GM18870 (cell line): ENCODE measurements at regions not wholly inside any gene's neighbourhood (a gene's known extent, or its start where the extent isn't known, plus 50 kb on each side); places are given as distances from the start of the nearest gene placed in this dataset.

Experiments used
- ATAC-seq: cut with Tn5 transposase; IDR thresholded peaks from one replicate; pipeline ENCODE4 v1.9.1; 2021; ENCODE audit warnings: moderate library complexity; ENCODE audit not compliant: unreplicated experiment

DNA sequence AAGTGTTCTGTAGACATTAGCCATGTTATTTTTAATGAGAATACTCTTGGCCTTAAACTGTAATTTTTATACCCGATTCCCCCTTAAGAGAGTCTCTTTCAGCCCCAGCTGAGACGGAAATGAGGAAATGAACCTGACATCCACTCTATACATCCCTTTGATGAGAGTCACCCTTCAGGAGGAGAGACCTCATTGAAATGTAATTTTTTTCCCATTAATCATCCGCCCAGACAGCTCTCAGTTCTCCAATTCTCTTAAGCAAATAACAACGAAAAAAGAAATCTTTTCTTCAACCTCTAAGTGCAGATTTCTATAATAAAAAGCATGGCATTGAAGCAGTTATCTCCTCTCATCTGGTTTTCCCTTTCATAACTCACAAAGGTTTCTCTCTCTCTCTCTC lies 243.8 kb upstream of the PMEPA1 start:
- ATAC-seq, result no peak

- no peak for ATAC-seq
Measured at GRCh38 chr20:57952136-57952535, 242.3 kb upstream of the PMEPA1 start.

DNA sequence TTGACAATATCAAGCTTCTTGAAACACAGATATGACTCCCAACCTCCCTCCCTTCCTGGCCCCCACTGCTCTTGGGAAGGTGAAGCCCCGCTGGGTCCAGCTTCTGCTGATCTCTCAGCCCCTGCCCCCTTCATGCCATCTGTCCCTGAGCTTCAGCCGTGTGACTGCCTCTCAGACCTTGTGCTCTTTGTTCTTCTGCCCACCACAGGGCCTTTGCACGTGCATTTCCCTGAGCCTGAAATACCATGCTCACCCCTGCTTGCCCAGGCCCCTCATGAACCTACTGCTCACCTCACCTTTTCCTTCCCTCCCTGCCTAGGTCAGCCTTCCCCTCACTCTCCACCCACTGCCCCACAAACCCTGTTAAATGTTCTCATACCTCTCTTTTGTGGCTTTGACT lies 241.7 kb upstream of the PMEPA1 start:
- ATAC-seq, result no peak

DNA sequence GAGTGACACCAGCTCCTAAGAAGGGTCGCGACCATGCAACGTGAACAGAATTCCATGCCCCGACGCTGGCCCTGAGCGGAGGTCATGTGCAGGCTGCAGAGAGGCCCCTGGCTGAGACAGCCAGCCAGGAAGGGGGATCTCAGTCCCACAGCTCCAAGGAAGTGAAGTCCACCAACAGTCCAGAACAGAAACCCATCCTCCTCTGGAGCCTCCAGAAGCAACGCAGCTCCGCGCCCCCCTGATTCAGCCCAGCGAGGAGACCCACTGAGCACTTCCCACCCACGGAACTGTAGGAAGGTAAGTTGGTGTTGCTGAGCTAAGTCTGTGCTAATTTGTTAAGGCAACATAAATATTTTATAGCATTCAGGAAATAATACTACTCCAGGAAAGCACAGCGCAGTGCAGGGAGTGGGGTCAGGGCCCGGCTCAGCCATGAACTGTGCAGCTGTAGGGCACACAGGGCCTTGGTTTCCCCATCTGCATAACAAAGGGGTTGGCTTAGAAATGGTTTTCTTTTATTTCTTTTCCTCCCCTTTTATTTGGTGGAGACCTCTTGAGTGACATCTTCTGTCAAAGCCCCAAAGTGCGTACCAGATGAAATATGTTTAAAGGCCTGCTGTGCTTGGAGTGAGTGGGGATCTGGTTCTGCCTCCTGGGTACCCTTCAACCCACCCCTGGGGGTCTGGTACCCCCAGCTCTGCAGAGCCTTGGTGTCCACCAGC lies 241.1 kb upstream of the PMEPA1 start:
- no peak for ATAC-seq

DNA sequence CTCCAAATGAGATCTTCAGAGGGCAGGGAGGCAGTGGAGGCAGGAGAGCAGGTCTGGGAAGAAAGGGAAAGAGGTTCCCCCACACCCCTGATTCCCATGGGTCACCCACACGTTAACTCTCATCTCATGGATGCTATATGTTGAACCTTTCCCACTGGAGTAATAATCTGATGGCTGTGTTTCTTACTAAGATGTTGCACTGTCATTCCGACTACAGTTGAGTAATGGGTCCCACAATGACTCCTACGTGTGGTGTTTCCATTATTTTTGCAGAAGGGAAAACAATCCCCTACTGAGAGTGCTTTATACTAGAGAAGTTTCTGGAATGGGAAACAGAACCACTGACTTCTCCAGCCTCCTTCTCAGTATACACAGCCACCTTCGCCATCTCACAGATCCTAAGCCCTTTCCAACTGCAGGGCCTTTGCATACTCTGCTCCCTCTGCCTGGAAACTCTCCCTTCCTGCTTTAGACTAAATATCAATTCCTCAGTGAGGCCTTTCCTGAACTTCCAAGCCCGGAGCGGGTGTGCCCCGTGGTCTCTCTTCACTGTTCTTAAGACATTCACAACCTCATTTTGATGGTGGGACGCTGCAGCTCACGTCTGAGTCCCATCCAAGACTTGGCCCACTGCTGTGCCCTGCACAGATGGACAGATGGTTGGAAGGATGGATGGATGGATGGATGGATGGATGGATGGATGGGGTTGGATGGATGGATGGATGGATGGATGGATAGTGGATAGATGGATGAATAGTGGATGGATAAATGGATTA lies 238.6 kb upstream of the PMEPA1 start:
- no peak for ATAC-seq

DNA sequence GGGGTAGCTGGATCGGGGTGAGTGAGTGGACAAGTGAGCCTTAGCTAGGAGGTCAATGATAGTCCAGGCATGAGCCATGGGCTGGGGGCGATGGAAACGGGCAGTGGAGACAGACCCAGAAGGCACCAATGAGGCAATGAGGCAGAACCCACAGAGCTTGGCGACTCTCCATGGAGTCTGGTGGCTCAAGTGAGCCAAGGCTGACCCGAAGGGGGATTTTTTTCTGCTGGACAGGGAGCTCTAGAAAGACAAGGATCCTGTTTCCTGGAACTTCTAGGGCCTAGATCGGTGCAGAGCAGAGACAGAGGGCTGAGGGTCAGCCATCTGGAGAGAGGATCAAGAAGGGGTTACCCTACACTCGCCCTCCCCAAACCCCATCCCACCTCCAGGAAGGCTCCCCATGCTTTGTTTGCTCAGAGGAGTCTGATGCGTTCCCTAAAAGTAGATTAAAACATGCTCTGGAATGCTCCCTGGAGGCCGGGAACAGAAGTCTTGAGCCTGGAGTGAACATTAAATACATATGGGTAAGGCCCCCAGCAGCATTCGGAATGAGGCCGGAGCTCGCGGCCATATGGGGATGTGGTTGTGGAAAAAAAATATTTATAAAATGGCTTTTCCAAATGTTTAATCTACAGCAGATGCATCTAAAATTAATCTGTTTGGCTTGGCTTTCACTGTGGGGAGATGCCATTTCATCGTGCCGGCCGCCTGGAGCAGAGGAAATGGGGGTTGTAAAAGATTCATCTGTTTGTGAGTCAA lies 237.8 kb upstream of the PMEPA1 start:
- no peak for ATAC-seq

DNA sequence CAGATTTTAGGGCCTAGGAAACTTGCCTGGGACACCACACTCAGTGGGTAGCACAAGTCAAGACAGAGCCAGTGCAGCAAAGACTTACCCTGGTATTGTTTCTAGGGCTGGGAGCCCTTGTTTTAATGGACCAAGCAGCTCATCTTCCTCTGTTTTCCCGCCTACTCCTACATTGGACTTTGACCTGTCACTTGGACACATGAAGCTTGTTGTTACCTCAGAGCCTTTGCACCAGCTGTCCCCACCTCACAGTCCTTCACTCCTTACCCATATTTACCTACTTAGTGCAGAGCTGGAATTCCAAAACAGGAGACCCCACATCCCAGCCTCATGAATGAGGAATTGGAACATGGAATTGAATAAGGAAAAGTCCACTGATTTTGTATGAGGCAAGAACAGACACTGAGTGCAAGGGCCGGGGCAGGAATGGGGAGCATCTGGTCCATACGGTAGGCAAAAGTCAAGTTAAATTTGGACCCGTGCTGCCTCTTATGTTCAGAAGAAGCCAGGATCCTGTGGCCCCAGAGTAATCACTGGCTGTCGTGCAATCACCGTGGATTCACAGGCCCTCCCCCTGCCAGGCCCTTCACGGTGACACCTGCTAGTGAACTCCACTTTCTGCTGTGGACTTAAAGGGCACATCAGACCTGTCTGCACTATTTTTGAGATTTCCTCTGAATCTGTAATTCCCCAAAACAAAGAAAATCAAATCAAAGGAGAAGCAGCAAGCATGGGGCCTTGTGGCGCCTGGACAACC lies 236.9 kb upstream of the PMEPA1 start:
- ATAC-seq, result no peak

GRCh38 chr20:57944988-57945387 lies 235.2 kb upstream of the PMEPA1 start:
- ATAC-seq, result no peak

- ATAC-seq, result no peak
Measured at GRCh38 chr20:57943950-57944349, 234.1 kb upstream of the PMEPA1 start.

DNA sequence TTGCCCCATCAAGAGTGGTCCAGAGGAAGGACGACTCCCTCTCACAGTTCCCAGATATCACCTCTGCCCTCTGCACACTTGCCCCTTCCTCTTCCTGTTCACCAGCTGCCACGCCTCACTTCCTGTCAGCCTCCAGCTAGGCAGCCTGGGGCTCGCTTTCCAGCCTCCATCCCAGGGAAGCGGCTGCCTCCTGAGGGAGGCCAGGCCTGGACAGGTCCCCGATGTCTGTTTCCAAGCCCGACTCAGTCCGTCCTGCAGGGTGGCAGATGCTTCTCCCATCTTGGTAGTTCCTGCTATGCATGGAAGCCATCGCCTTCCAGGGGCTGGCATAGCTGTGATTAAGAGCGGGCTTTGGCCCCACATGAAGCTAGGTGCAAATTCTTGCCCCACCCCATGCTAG lies 233.5 kb upstream of the PMEPA1 start:
- no peak for ATAC-seq

DNA sequence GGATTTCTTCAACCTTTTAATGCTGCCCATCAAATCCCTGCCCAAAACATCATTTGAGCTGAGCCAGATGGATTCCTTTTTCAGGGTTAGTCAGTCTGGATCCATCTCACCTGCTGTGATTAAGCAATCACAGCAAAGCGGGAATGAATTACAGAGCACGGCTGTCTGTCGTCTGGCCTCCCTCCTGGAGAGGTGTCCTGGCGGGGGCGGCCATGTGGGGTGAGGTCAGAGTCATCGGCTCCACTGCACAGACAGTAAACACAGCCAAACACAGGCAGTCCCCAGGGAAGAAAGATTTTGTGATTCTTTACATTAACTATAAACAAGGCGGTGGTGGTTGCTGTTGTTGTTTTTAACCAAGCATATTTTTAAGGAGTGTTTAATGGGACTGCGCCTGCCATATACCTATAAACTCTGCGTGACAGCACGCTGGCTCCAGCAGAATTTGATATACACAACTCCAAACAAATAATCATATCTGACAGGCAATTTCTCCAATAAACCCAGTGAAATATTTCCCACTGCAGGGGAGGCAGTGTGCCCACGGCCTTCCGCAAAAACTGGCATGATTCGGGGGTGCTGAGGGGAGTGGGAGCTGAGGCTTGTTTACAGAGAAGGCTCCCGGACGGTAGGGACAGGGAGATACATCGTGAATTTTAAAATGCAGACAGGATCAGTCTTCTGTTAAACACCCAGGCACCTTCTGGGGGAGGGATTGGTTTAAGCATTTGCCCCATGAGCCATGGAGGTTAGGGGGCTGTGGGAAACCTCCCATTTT lies 232.0 kb upstream of the PMEPA1 start:
- no peak for ATAC-seq

- no peak for ATAC-seq
Measured at GRCh38 chr20:57940868-57941522, 231.2 kb upstream of the PMEPA1 start.

- ATAC-seq, result no peak
Measured at GRCh38 chr20:57940376-57940775, 230.6 kb upstream of the PMEPA1 start.

DNA sequence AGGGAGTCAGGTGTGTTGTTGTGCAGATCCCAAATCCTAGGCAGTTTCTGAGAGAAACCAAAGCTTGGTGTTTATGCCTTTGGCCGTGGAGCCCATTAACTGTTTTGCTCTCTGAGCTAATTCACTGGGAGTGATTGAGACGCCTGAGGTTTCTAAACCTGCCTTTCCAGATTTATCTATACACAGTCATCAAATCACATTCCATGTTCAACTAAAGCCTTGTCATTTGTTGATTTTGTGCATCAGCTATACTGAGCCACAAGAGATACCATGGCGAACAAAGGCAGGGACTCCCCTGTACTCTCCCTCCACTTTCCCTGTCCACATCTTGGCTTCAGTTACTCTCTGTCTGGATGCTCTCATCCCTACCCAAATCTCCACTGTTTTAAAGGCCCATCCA lies 229.7 kb upstream of the PMEPA1 start:
- no peak for ATAC-seq

- ATAC-seq, result no peak
Measured at GRCh38 chr20:57938158-57939108, 228.6 kb upstream of the PMEPA1 start.

GRCh38 chr20:57936636-57937385 lies 227.0 kb upstream of the PMEPA1 start:
- ATAC-seq, result no peak

DNA sequence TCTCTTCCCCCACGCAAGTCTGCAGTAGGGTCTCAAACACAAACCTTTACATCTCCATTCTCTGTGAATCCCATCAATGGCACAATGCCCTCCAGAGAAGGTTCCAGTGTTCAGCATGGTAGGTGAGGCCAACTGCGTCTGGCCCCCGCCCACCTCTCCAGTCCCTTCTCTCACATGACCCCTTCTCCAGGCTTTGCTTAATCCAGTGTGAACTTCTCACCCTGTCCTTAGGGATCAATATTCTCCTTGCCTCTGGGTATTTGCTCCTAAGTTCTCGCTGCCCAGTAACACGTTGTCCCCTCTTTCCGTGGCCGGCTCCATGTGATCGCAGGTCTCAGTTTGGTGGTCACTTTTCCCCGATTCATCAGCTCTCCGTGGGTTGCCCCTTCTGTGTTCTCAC lies 225.1 kb upstream of the PMEPA1 start:
- ATAC-seq, result no peak
